ENCODE measurements at regions not wholly inside any gene's neighbourhood (a gene's known extent, or its start where the extent isn't known, plus 50 kb on each side); places are given as distances from the start of the nearest gene placed in this dataset.

DNA sequence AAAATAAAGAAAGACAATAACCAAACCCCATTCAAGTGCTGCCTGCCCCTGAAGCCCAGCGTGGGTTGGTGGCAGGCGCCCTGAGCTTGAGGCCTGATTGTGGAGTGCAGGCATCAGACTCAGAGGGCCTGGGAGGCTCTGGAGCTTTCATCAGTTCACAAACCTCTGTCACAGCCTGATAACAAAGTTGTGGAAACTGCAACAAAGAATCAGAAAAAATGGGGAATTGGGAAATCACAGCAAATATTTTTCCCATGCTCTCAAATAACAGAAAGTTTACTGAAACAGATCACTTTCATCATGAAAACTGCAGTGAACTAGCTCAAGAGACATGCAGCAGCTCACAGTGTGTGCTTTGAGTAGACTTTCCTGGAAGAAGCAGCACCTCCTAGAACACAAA, 793.6 kb downstream of the UQCRFS1 start:
- TF ChIP-seq, protein P1, sequence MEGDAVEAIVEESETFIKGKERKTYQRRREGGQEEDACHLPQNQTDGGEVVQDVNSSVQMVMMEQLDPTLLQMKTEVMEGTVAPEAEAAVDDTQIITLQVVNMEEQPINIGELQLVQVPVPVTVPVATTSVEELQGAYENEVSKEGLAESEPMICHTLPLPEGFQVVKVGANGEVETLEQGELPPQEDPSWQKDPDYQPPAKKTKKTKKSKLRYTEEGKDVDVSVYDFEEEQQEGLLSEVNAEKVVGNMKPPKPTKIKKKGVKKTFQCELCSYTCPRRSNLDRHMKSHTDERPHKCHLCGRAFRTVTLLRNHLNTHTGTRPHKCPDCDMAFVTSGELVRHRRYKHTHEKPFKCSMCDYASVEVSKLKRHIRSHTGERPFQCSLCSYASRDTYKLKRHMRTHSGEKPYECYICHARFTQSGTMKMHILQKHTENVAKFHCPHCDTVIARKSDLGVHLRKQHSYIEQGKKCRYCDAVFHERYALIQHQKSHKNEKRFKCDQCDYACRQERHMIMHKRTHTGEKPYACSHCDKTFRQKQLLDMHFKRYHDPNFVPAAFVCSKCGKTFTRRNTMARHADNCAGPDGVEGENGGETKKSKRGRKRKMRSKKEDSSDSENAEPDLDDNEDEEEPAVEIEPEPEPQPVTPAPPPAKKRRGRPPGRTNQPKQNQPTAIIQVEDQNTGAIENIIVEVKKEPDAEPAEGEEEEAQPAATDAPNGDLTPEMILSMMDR (IDR thresholded peaks at IDR 0.05): no peak
- Histone ChIP-seq H3K4me3 (no peak overlapping the region), H3K27ac (no peak overlapping the region), H3K4me1 (no peaks in the 10 kb centered on the region), H3K9me3 (no peaks in the 10 kb centered on the region), H3K27me3 (peaks cover 0 to 18% (median 13%) of the 10 kb centered on the region in 7 donors), H3K36me3 (no peaks in the 10 kb centered on the region)
- intact Hi-C loops (cut with DNase I): no loop called here
- no peak for ATAC-seq
- 59 to 64% methylated on average over 2 of the region's 2 CpGs for WGBS, 2 donors
- no peak for DNase-seq

DNA sequence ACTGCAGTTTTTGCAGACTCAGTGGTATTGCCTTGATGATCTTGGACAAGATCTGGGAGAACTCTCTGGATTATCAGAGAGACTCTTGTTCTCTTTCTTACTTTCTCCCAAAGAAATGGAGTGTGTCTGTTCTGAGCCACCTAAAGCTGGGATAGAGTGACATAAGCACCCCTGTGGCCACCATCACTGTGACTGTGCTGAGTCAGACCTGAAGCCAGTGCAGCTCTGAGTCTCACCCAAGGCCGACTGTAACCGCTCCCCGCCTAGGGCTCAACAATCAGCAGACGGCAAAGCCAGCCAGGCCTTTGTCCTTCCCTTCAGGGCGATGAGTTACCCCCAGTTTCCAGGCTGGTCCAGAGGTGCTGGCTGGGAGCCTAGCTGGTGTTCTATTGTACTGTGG, 795.6 kb downstream of the UQCRFS1 start:
- Histone ChIP-seq H3K36me3 (no peaks in the 10 kb centered on the region), H3K4me1 (no peaks in the 10 kb centered on the region), H3K27ac (no peak overlapping the region), H3K27me3 (peaks cover 0 to 10% (median 5%) of the 10 kb centered on the region in 7 donors), H3K9me3 (no peaks in the 10 kb centered on the region), H3K4me3 (no peak overlapping the region)
- intact Hi-C loops (cut with DNase I): no loop called here
- ATAC-seq: no peak
- DNase-seq: no peak
- 80 to 86% methylated on average over 5 of the region's 5 CpGs for WGBS, 2 donors
- TF ChIP-seq, protein P1 (IDR thresholded peaks at IDR 0.05): no peak

DNA sequence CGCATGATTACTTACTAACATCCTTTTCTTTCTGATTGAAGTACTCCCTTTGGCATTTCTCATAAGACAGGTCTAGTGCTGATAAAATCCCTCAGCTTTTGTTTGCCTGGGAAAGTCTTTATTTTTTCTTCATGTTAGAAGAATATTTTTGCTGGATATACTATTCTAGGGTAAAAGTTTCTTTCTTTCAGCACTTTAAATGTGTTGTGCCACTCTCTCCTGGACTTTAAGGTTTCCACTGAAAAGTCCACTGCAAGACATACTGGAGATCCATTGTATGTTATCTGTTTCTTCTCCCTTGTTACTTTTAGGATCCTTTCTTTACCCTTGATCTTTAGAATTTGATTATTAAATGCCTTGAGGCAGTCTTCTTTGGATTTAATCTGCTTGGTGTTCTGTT, 796.7 kb downstream of the UQCRFS1 start:
- Histone ChIP-seq H3K27ac (no peak overlapping the region), H3K4me3 (no peak overlapping the region), H3K36me3 (no peaks in the 10 kb centered on the region), H3K9me3 (no peaks in the 10 kb centered on the region), H3K27me3 (peaks cover 0 to 3% (median 0%) of the 10 kb centered on the region in 7 donors), H3K4me1 (no peaks in the 10 kb centered on the region)
- TF ChIP-seq, protein P1 (IDR thresholded peaks at IDR 0.05): no peak
- 88% methylated on average over 1 of the region's 1 CpG for WGBS, 2 donors
- ATAC-seq: no peak
- DNase-seq: no peak
- intact Hi-C loops (cut with DNase I): no loop called here

DNA sequence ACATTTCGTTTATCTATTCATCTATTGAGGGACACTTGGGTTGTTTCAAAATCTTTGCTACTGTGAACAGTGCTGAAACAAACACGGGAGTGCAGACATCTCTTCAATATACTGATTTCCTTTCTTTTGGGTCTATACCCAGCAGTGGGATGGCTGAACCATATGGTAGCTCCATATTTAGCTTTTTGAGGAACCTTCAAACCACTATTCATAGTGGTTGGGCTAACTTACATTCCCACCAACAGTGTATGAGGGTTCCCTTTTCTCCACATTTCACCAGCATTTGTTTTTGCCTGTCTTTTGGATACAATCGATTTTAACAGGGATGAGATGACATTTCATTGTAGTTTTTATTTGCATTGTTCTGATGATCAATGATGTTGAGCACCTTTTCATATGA, 798.2 kb downstream of the UQCRFS1 start:
- intact Hi-C loops (cut with DNase I): no loop called here
- no peak for DNase-seq
- TF ChIP-seq, protein P1 (IDR thresholded peaks at IDR 0.05): no peak
- ATAC-seq: no peak
- Histone ChIP-seq H3K9me3 (no peaks in the 10 kb centered on the region), H3K27me3 (peaks cover 0 to 8% (median 0%) of the 10 kb centered on the region in 7 donors), H3K4me3 (no peak overlapping the region), H3K36me3 (no peaks in the 10 kb centered on the region), H3K4me1 (no peaks in the 10 kb centered on the region), H3K27ac (no peak overlapping the region)
- 61 to 64% methylated on average over 3 of the region's 3 CpGs for WGBS, 2 donors

All from heart right ventricle (tissue), 16 donors.